Panc1 (cell line): ENCODE measurements at regions not wholly inside any gene's neighbourhood (a gene's known extent, or its start where the extent isn't known, plus 50 kb on each side); places are given as distances from the start of the nearest gene placed in this dataset.

Source experiments
- POLR2AphosphoS5 ChIP-seq: IDR thresholded peaks from 2 replicates; pipeline ENCODE4 v1.6.1; 2012; ENCODE audit warnings: mild to moderate bottlenecking, low read depth, low read length, moderate library complexity
- REST ChIP-seq, 2 experiments: IDR thresholded peaks; 2 replicates each; pipeline ENCODE4 v1.6.1; 2011 to 2012; ENCODE audit warnings: low read depth in 2 of 2, control low read depth in 1 of 2, low read length in 1 of 2, mild to moderate bottlenecking in 1 of 2, moderate library complexity in 1 of 2; ENCODE audit not compliant: insufficient read depth in 1 of 2
- SIN3A ChIP-seq: IDR thresholded peaks from 2 replicates; pipeline ENCODE4 v1.6.1; 2012; ENCODE audit warnings: low read depth, mild to moderate bottlenecking, low read length, moderate library complexity, borderline replicate concordance; ENCODE audit not compliant: insufficient read depth
- TF ChIP-seq, protein P1 (sequence below): fragments of 450-650 bp; IDR thresholded peaks from 2 replicates; pipeline ENCODE4 v1.5.1; 2017; ENCODE audit warnings: mild to moderate bottlenecking

GRCh38 chr17:33964344-33964979 is 290.6 kb upstream of the CCL2 start:
- TF ChIP-seq, protein P1, sequence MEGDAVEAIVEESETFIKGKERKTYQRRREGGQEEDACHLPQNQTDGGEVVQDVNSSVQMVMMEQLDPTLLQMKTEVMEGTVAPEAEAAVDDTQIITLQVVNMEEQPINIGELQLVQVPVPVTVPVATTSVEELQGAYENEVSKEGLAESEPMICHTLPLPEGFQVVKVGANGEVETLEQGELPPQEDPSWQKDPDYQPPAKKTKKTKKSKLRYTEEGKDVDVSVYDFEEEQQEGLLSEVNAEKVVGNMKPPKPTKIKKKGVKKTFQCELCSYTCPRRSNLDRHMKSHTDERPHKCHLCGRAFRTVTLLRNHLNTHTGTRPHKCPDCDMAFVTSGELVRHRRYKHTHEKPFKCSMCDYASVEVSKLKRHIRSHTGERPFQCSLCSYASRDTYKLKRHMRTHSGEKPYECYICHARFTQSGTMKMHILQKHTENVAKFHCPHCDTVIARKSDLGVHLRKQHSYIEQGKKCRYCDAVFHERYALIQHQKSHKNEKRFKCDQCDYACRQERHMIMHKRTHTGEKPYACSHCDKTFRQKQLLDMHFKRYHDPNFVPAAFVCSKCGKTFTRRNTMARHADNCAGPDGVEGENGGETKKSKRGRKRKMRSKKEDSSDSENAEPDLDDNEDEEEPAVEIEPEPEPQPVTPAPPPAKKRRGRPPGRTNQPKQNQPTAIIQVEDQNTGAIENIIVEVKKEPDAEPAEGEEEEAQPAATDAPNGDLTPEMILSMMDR, result no peak
- TF ChIP-seq POLR2AphosphoS5, result no peak
- no peak for TF ChIP-seq REST (IDR thresholded peaks at IDR 0.05; ENCODE audit: insufficient read depth in 1 of 2, low read depth in 2 of 2, low read length in 1 of 2)
- no peak for TF ChIP-seq SIN3A
